22Rv1 (cell line): ENCODE measurements at regions not wholly inside any gene's neighbourhood (a gene's known extent, or its start where the extent isn't known, plus 50 kb on each side); places are given as distances from the start of the nearest gene placed in this dataset.

ENCODE experiments used
- CTCF ChIP-seq: fragments of 450-650 bp; IDR thresholded peaks from 2 replicates; pipeline ENCODE4 v1.5.1; 2017; ENCODE audit warnings: mild to moderate bottlenecking
- ZFX ChIP-seq: fragments of 450-650 bp; IDR thresholded peaks from 2 replicates; pipeline ENCODE4 v1.6.1; 2017; ENCODE audit warnings: antibody characterized with exemption, borderline replicate concordance

GRCh38 chrX:39377773-39378172 is 576.5 kb downstream of the MID1IP1 start:
- no peak for TF ChIP-seq CTCF
- TF ChIP-seq ZFX, result no peak
